ACC112 (cell line): ENCODE measurements at regions not wholly inside any gene's neighbourhood (a gene's known extent, or its start where the extent isn't known, plus 50 kb on each side); places are given as distances from the start of the nearest gene placed in this dataset.
A peak's percentile ranks its signal among the peaks of the same experiment; 100 is the strongest.

Experiments used
- H2AFZ ChIP-seq: fragments of 200-600 bp; sonication (generic); one replicate; pipeline ENCODE4 v1.6.0; 2017; ENCODE audit warnings: antibody characterized with exemption, low read length; ENCODE audit not compliant: unreplicated experiment
- H3K27ac ChIP-seq: fragments of 200-600 bp; sonication (generic); 2 replicates; pipeline ENCODE4 v1.5.1; 2014; ENCODE audit warnings: low read depth, mild to moderate bottlenecking, antibody characterized with exemption, low read length, moderate library complexity
- H3K27me3 ChIP-seq: fragments of 200-600 bp; sonication (generic); 2 replicates; pipeline ENCODE4 v1.6.1; 2014; ENCODE audit warnings: mild to moderate bottlenecking, antibody characterized with exemption, low read length, moderate library complexity, mixed read lengths; ENCODE audit not compliant: insufficient read depth
- H3K36me3 ChIP-seq: fragments of 200-600 bp; sonication (generic); 2 replicates; pipeline ENCODE4 v1.6.1; 2016; ENCODE audit warnings: mild to moderate bottlenecking, antibody characterized with exemption, low read length, moderate library complexity, mixed read lengths; ENCODE audit not compliant: insufficient read depth
- H3K4me1 ChIP-seq: fragments of 200-600 bp; sonication (generic); one replicate; pipeline ENCODE4 v1.6.1; 2016; ENCODE audit warnings: low read length, mixed read lengths; ENCODE audit not compliant: insufficient read depth, unreplicated experiment, control insufficient read depth
- H3K4me3 ChIP-seq: fragments of 200-600 bp; sonication (generic); 2 replicates; pipeline ENCODE4 v1.5.1; 2014; ENCODE audit warnings: mild to moderate bottlenecking, low read depth, low read length
- H3K79me2 ChIP-seq: fragments of 200-600 bp; sonication (generic); one replicate; pipeline ENCODE4 v1.6.0; 2016; ENCODE audit warnings: low read length; ENCODE audit not compliant: control insufficient read depth, unreplicated experiment, insufficient read depth

DNA sequence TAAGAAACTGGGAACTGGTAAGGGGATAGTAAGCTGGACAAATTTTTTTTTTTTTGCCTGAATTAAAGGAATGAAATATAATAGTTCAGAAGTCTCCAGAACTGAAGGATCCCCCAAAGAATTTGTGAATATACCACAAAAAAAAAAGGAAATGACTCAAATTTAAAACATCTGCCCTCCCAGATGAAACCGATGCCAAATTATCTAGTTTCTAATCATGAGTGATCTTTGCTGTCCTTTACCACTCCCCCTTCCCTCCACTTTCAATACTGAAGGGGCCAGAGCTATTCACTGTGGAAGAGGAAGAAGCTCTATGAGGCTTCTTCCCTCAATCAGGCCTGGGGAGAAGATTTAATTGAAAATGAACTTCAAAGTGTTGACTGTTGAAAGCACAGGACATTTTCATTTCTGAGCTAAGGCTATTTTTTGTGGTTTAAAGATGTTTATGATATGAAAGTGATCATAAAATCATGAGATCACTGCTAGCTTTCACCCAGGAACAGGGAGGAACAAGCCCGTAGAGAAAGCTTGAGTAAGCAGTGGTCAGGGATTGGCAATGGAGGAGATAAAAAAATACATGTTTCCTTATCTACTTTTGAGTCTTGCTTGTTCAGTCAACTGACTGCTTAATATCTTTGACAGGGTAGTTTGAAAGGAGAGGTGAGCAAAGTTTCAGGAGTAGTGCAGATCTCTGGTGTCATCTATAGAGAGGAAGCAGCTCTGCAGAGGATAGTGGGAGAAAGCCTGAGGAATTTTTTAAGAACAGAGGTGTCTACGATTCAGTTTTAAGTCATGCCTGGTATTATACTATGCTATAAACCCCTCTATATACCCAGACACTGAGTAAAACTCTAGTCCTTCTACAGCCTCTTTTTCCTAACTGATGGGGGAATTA lies 409.5 kb upstream of the FIGN start:
- Histone ChIP-seq H3K4me1 (peaks cover 28% of the 10 kb centered on the region), H2AFZ (peak overlapping the region; percentile 86), H3K27ac (peak overlapping the region; percentile 57), H3K79me2 (no peaks in the 10 kb centered on the region), H3K4me3 (peak overlapping the region; percentile 41; the same call in 1 of the 2 replicates), H3K36me3 (no peaks in the 10 kb centered on the region), H3K27me3 (no peaks in the 10 kb centered on the region)

GRCh38 chr2:164143183-164143930 lies 407.5 kb upstream of the FIGN start:
- Histone ChIP-seq H3K4me1 (peaks cover 26% of the 10 kb centered on the region), H3K27ac (no peak overlapping the region), H2AFZ (no peak overlapping the region), H3K79me2 (no peaks in the 10 kb centered on the region), H3K27me3 (no peaks in the 10 kb centered on the region), H3K4me3 (no peak overlapping the region), H3K36me3 (no peaks in the 10 kb centered on the region)

- Histone ChIP-seq H3K4me1 (peaks cover 26% of the 10 kb centered on the region), H3K27me3 (no peaks in the 10 kb centered on the region), H3K4me3 (no peak overlapping the region), H3K36me3 (no peaks in the 10 kb centered on the region), H3K79me2 (no peaks in the 10 kb centered on the region), H3K27ac (no peak overlapping the region), H2AFZ (no peak overlapping the region)
These were observed 406.9 kb upstream of the FIGN start for GRCh38 chr2:164142755-164143154.

DNA sequence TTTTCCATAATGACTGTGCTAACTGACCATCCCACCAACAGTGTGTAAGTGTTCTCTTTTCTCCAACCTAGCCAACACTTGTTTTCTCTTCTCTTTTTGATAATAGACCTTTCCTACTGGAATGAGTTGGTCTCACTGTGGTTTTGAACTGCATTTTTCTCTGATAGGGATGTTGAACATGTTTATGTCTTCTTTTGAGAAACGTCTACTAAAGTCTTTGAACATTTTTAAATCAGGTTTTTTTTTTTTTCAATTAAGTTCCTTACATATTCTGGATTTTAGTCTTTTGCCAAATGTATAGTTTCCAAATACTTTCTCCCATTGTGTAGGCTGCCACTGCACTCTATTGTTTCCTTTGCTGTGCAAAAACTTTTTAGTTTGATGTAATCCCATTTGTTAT lies 405.5 kb upstream of the FIGN start:
- no peaks in the 10 kb centered on the region for H3K36me3 ChIP-seq
- no peak overlapping the region for H3K27ac ChIP-seq
- no peaks in the 10 kb centered on the region for H3K79me2 ChIP-seq
- H3K27me3 ChIP-seq: no peaks in the 10 kb centered on the region
- no peak overlapping the region for H2AFZ ChIP-seq
- no peak overlapping the region for H3K4me3 ChIP-seq
- H3K4me1 ChIP-seq: peaks cover 21% of the 10 kb centered on the region

DNA sequence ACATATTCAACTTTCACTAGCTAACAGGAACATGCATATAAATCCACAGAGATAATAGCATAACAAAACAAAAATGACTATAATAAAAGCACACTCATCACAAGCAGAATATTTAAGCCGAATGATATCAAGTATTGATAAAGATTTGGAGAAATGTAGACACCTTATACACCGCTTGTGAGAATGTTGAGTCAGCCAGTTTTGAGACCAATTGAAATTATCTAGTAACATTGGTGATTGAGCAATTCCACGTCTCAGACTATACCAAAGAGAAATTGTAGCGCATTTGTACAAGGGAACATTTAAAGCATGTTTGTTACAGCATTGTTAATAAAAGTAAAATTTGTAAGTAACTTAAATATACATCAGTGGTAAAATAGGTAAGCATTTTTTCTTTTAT lies 402.9 kb upstream of the FIGN start:
- H3K36me3 ChIP-seq: no peaks in the 10 kb centered on the region
- no peak overlapping the region for H3K27ac ChIP-seq
- H3K4me3 ChIP-seq: no peak overlapping the region
- H2AFZ ChIP-seq: no peak overlapping the region
- no peaks in the 10 kb centered on the region for H3K79me2 ChIP-seq
- H3K27me3 ChIP-seq: no peaks in the 10 kb centered on the region
- H3K4me1 ChIP-seq: no peaks in the 10 kb centered on the region

GRCh38 chr2:164134336-164134735 lies 398.5 kb upstream of the FIGN start:
- H3K36me3 ChIP-seq: no peaks in the 10 kb centered on the region
- no peaks in the 10 kb centered on the region for H3K4me1 ChIP-seq
- no peaks in the 10 kb centered on the region for H3K27me3 ChIP-seq
- no peaks in the 10 kb centered on the region for H3K79me2 ChIP-seq
- H3K4me3 ChIP-seq: no peak overlapping the region
- no peak overlapping the region for H2AFZ ChIP-seq
- no peak overlapping the region for H3K27ac ChIP-seq

DNA sequence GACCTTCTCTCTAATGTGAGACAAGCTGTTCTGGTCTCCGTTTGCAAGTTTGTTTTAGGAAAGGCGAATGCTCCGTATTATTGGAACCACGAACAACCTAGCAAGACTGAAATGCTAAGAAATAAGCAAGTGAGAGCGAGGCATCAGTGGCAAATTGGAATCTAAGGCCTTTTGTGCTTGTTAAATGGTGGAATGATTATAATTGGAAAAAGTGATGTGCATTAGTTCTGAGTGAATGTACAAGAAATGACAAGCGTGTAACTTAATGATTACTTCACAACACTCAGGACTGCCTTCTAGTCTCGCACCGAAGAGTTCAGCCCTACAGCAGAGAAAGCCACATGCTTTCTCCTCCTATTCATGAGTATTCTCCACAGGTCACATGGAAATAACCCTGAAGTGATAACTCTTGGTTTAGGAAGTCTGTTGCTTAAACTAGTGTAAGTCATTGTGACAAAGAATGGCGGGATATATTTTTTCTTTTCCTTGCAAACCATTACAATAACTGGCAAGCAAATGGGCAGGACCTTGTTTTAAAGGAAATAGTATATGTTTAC lies 392.2 kb upstream of the FIGN start:
- Histone ChIP-seq H3K4me1 (no peaks in the 10 kb centered on the region), H2AFZ (no peak overlapping the region), H3K27me3 (no peaks in the 10 kb centered on the region), H3K4me3 (no peak overlapping the region), H3K36me3 (no peaks in the 10 kb centered on the region), H3K27ac (no peak overlapping the region), H3K79me2 (no peaks in the 10 kb centered on the region)

DNA sequence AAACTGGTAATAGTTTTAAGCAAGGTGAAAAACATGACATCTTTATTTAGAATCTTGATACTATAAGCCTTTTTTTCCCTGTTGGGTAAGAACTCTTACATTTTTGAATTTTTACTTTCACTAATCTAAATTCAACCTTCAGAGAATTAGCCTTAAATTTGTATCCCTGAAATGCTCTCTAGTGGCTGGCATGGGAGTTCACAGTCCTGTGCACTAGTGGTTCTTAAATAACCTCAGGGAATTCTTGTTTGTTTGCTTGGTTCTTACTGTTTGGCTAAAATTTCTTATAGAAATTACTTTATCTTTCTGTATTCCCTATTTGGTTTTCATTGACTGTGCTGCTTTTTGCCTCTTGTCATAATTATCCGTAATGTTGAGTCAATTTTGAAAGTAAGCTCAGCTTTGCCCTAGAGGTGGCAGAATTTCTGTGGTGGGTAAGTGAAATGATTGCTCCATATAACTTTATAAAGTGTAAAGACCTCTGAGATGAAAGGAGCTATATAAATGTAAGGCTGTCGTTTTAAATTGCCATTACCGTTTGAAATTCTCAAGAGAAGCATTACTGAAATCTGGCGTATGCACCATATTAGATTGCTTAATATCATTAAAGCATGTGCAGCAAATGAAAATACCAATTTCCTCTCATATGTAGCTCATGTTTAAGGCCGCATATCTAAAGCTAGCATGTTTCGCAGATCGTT lies 391.3 kb upstream of the FIGN start:
- no peaks in the 10 kb centered on the region for H3K79me2 ChIP-seq
- no peak overlapping the region for H3K27ac ChIP-seq
- H3K4me1 ChIP-seq: no peaks in the 10 kb centered on the region
- H3K36me3 ChIP-seq: no peaks in the 10 kb centered on the region
- H3K27me3 ChIP-seq: no peaks in the 10 kb centered on the region
- H2AFZ ChIP-seq: no peak overlapping the region
- H3K4me3 ChIP-seq: no peak overlapping the region

GRCh38 chr2:164115806-164116205 lies 380.0 kb upstream of the FIGN start:
- no peak overlapping the region for H3K4me3 ChIP-seq
- no peaks in the 10 kb centered on the region for H3K79me2 ChIP-seq
- no peaks in the 10 kb centered on the region for H3K36me3 ChIP-seq
- H2AFZ ChIP-seq: no peak overlapping the region
- H3K4me1 ChIP-seq: no peaks in the 10 kb centered on the region
- no peak overlapping the region for H3K27ac ChIP-seq
- H3K27me3 ChIP-seq: no peaks in the 10 kb centered on the region

DNA sequence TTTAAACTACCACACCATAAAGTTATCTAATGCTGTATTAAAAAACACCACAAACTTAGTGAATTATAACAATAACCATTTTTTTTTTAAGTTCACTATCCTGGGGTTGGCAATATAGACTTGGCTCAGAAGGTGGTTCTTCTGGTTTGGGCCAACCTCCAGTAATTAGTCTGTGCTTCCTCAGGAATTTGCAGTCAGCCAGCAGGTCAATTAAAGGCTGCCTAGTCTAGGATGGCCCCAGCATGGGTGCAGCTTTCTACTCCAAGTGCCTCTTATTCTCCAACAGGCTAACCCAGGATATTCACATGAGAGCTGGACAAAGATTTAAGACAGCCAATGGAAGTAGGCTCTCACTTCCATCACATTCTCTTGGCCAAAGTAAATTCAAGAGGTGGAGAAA lies 379.1 kb upstream of the FIGN start:
- Histone ChIP-seq H3K27ac (no peak overlapping the region), H3K4me1 (no peaks in the 10 kb centered on the region), H3K27me3 (no peaks in the 10 kb centered on the region), H3K79me2 (no peaks in the 10 kb centered on the region), H3K4me3 (no peak overlapping the region), H3K36me3 (no peaks in the 10 kb centered on the region), H2AFZ (no peak overlapping the region)
